PC-3 (cell line): ENCODE measurements at regions not wholly inside any gene's neighbourhood (a gene's known extent, or its start where the extent isn't known, plus 50 kb on each side); places are given as distances from the start of the nearest gene placed in this dataset.

Source experiments
- CTCF ChIP-seq: fragments of 300-600 bp; sonication (generic); conservative IDR thresholded peaks from 2 replicates; pipeline ENCODE4 v1.5.1; 2017; ENCODE audit warnings: antibody characterized with exemption, low read depth, mild to moderate bottlenecking, low read length
- EZH2 ChIP-seq: fragments of 300-600 bp; sonication (generic); IDR thresholded peaks from one replicate; pipeline ENCODE4 v1.6.1; 2017; ENCODE audit warnings: antibody characterized with exemption, mild to moderate bottlenecking, low read length; ENCODE audit not compliant: unreplicated experiment

GRCh38 chr7:156180451-156181229, 368.4 kb upstream of the SHH start:
- TF ChIP-seq CTCF (no peak), EZH2 (no peak)
